Tibial artery (tissue), 4 donors: ENCODE measurements at regions not wholly inside any gene's neighbourhood (a gene's known extent, or its start where the extent isn't known, plus 50 kb on each side); places are given as distances from the start of the nearest gene placed in this dataset.

ENCODE experiments used
- DNase-seq, 2 donors: peaks; one replicate each; pipeline ENCODE4 v3.0.0-alpha.2; 2019
- H3K27ac ChIP-seq, 2 donors: fragments of 200-600 bp; sonication (generic) in 1 of 2; 1 replicate in 1 of 2; 2 replicates in 1 of 2; pipeline ENCODE4 v1.5.1; 2018 to 2019; ENCODE audit warnings: mild to moderate bottlenecking in 1 of 2
- H3K27me3 ChIP-seq, 2 donors: fragments of 200-600 bp; sonication (generic) in 1 of 2; one replicate each; pipeline versions ENCODE4 v1.5.1 to v1.6.0; 2016 to 2019
- H3K36me3 ChIP-seq, 3 donors: fragments of 200-600 bp; sonication (generic) in 2 of 3; one replicate each; pipeline ENCODE4 v1.5.1; 2016 to 2019; ENCODE audit warnings: mild to moderate bottlenecking in 2 of 3
- H3K4me1 ChIP-seq, 4 donors: fragments of 200-600 bp; sonication (generic) in 2 of 4; 1 replicate in 3 of 4; 2 replicates in 1 of 4; pipeline ENCODE4 v1.5.1; 2016 to 2019
- H3K4me3 ChIP-seq, 2 donors: fragments of 200-600 bp; sonication (generic) in 1 of 2; 1 replicate in 1 of 2; 2 replicates in 1 of 2; pipeline ENCODE4 v1.5.1; 2018 to 2019; ENCODE audit warnings: mild to moderate bottlenecking in 2 of 2
- H3K9me3 ChIP-seq, 3 donors: fragments of 200-600 bp; sonication (generic) in 1 of 3; one replicate each; pipeline ENCODE4 v1.5.1; 2016 to 2019
- CTCF ChIP-seq, 2 experiments: fragments of 200-600 bp in 1 of 2; fragments of 450-650 bp in 1 of 2; IDR thresholded peaks; one replicate each; pipeline ENCODE4 v1.5.1; 2017 to 2019; ENCODE audit warnings: antibody characterized with exemption in 2 of 2, mild to moderate bottlenecking in 1 of 2, moderate library complexity in 1 of 2
- intact Hi-C: fragments of 100-400 bp; cut with DNase I; formaldehyde crosslinking; loops from one replicate; pipeline ENCODE4 v1.15.0; 2023; ENCODE audit warnings: low total_unique reads

- TF ChIP-seq CTCF (IDR thresholded peaks at IDR 0.05), result no peak
- intact Hi-C loops, result no loop called here
- Histone ChIP-seq H3K9me3 (no peaks in the 10 kb centered on the region), H3K27me3 (no peaks in the 10 kb centered on the region), H3K4me1 (no peaks in the 10 kb centered on the region), H3K27ac (no peak overlapping the region), H3K4me3 (no peak overlapping the region), H3K36me3 (no peaks in the 10 kb centered on the region)
- no peak for DNase-seq
These were observed 341.2 kb upstream of the DCN start for GRCh38 chr12:91523831-91524230.

DNA sequence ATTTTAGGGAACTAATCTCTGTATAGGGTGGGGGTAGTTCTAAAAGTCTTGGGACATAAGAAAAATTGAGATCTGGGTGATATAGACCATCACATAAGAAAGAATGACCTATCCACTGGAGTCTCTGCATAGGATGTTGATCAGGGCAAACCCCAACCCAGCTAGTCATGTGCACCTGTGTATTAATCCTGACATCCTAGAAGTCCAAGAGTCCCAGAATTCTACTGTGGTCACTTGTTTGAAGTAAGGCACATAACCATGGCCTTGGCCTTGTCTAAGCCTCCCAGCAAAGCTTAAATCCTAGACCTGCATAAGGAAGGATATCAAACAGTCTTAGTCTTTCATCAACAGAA is 334.1 kb upstream of the DCN start:
- no peaks in the 10 kb centered on the region for H3K9me3 ChIP-seq
- TF ChIP-seq CTCF (IDR thresholded peaks at IDR 0.05), result no peak
- intact Hi-C loops, result no loop called here
- H3K36me3 ChIP-seq, result no peaks in the 10 kb centered on the region
- DNase-seq, result no peak
- H3K4me1 ChIP-seq, result peaks cover 0 to 8% (median 0%) of the 10 kb centered on the region in 4 donors
- H3K4me3 ChIP-seq, result no peak overlapping the region
- H3K27ac ChIP-seq, result no peak overlapping the region
- H3K27me3 ChIP-seq, result no peaks in the 10 kb centered on the region

- intact Hi-C loops, result no loop called here
- H3K27ac ChIP-seq, result no peak overlapping the region
These were observed 333.5 kb upstream of the DCN start for GRCh38 chr12:91515944-91516694.

GRCh38 chr12:91513313-91513712 is 330.7 kb upstream of the DCN start:
- no peak overlapping the region for H3K4me3 ChIP-seq
- intact Hi-C loops, result no loop called here
- no peak overlapping the region for H3K27ac ChIP-seq
- peaks cover 0 to 11% (median 0%) of the 10 kb centered on the region in 4 donors for H3K4me1 ChIP-seq
- DNase-seq, result no peak
- TF ChIP-seq CTCF (IDR thresholded peaks at IDR 0.05), result no peak
- H3K27me3 ChIP-seq, result no peaks in the 10 kb centered on the region
- H3K36me3 ChIP-seq, result no peaks in the 10 kb centered on the region
- no peaks in the 10 kb centered on the region for H3K9me3 ChIP-seq

More at GRCh38 chr12:91515944-91516694, 333.5 kb upstream of the DCN start:
- Histone ChIP-seq H3K4me3 (no peak overlapping the region), H3K9me3 (no peaks in the 10 kb centered on the region), H3K27me3 (no peaks in the 10 kb centered on the region), H3K4me1 (peaks cover 0 to 8% (median 0%) of the 10 kb centered on the region in 4 donors), H3K36me3 (no peaks in the 10 kb centered on the region)
- no peak for DNase-seq
- TF ChIP-seq CTCF (IDR thresholded peaks at IDR 0.05), result no peak

- Histone ChIP-seq H3K27ac (no peak overlapping the region), H3K27me3 (no peaks in the 10 kb centered on the region), H3K4me1 (peaks cover 0 to 25% (median 2%) of the 10 kb centered on the region in 4 donors), H3K36me3 (no peaks in the 10 kb centered on the region), H3K9me3 (no peaks in the 10 kb centered on the region), H3K4me3 (no peak overlapping the region)
- intact Hi-C loops, result no loop called here
- no peak for TF ChIP-seq CTCF (IDR thresholded peaks at IDR 0.05)
- DNase-seq, result no peak
These were observed 329.3 kb upstream of the DCN start for GRCh38 chr12:91511795-91512420.
